AG20443 (cell line): ENCODE measurements at regions not wholly inside any gene's neighbourhood (a gene's known extent, or its start where the extent isn't known, plus 50 kb on each side); places are given as distances from the start of the nearest gene placed in this dataset.

Experiments used
- DNase-seq: peaks from one replicate; pipeline ENCODE4 v3.0.0; 2012; ENCODE audit warnings: low spot score, mixed read lengths

DNA sequence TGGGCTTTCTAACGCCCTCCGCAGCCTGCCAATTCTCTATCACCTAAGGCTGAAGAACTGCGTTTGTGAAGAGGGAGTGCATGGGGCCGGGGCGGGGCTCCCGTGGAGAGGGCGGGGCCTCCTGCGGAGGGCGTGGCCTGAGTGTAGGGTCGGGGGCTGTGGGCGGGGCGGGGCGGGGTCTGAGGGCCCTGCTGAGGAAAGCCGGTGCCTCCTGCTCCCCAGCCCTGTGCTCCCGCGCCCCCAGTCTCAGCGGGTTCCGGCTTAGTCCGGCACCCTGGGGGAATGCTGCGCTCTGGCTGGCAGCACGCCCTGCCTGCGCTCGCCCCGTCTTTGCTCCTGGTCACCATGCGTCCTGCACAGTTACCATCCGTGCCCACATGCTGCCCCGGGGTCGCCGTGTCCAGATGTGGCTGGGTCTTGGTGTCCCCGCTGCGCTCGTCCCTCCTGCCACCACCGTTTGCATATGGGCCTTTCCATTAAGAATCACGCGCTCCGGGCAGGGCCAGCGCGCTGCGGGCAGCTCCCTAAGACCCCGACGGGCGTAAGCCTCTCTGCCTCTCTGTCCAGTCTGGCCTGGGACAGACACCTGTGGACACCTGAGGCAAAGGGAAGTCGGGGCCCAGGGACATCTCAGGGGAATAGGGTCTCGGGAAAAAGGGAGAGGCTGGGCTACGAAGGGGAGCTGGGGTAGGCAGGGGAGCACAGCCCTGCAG is 144.0 kb upstream of the RET start:
- peak; percentile 13 for DNase-seq

DNA sequence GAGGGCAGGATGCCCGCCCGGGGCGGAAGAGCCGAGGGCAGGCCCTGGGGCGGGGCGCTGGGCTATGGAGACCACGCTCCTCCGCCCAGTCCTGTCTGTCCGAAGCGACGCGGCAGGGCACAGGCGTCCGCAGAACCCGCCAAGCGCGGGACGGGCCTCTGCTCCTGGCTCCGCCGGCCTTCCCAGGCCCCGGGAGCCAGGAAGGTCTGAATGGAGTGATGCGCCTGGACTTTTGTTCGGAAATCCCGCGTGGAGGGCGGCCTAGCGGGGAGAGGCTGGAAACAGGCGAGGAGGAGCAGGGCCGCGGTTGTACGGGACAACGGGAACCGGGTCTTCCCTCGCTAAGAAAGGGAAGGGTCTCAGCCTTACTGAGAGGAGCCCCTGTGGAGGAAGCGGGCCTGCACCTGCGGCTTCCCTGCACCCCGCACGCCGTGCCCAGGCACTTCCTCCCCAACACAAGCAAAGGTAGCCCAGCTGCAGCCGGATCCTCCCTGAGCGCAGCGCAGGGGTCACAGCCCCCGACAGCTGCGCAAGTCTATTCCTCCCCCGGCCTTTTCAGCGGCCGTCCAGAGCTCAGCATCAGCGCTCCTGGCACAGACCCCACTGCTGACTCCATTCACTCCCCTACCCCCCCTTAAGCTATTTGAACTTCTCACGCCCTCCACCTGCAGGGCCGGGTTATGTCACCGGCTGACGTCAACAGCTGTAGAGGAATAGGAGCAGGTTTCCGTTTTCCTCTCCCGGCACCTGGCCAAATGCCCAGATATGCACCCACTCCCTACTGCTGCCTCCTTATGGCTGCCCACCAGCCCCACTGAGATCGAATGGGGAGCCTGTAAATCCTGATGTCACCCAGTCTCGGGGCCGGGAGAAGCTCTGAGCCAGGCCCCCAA is 143.2 kb upstream of the RET start:
- peak; percentile 6 for DNase-seq

DNA sequence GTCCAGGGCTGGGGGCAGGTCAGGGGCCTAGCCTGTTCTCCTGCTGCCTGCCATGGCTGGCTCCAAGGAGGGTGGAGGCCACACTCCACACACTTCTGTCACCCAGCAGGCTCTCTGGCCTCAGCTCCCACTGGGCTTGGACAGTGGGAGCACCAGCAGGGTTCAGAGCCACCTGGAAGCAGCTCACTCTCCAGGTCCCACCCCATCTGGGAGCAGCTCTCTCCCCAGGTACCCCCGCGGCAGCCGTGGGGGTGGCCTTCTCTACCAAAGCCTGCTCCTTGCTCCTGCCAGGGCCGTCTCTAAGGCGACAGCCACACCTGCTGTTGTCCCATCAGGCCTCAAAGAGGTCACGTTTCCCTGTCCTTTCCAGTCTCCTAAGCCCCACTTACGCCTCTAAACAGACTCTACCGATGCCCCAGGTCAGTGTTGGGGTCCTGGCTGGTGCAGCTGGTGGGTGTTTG is 142.5 kb upstream of the RET start:
- DNase-seq, result no peak

GRCh38 chr10:42934842-42935241 is 142.0 kb upstream of the RET start:
- no peak for DNase-seq

DNA sequence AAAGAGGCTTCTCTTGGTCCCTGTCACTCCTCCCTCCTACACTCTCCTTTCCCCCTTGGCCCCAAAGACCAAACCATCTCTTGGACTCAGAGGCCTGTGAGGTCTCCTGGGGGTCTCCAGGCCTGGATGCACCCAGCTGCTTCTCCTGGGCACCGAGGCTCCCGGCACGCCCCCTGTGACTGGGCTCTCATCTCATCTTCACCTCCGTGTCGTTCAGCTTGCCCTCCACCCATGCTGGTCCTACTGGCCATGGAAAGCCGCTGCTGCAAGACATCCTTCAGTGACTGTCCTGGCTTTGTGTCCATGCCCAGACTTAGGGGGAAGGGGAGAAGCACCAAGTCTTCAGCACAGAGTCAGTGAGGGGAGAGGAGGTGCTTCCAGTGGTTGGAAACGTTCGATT is 141.4 kb upstream of the RET start:
- DNase-seq, result no peak

- DNase-seq, result no peak
Observed at GRCh38 chr10:42936580-42936979, 140.3 kb upstream of the RET start.

DNA sequence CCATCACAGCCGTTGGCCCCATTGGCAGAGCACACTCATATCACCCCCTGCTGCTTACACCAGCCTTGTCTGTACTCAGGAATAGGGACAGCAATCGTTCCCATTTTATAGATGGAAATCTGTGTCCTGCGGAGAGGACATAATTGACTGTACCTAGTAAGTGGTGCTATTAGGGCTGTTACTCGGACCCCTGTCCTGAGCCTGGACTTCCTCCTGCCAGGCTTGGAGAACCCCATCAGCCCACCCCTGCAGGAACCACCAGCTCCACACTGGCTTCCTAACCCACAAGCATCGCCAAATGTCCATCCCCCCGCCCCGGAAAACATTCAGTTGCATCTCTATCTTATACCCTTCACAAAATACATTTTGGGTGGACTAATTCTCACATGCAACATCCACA is 139.8 kb upstream of the RET start:
- DNase-seq, result no peak

- DNase-seq, result no peak
Observed at GRCh38 chr10:42937649-42938180, 139.2 kb upstream of the RET start.

- DNase-seq, result no peak
Observed at GRCh38 chr10:42938351-42938750, 138.5 kb upstream of the RET start.

DNA sequence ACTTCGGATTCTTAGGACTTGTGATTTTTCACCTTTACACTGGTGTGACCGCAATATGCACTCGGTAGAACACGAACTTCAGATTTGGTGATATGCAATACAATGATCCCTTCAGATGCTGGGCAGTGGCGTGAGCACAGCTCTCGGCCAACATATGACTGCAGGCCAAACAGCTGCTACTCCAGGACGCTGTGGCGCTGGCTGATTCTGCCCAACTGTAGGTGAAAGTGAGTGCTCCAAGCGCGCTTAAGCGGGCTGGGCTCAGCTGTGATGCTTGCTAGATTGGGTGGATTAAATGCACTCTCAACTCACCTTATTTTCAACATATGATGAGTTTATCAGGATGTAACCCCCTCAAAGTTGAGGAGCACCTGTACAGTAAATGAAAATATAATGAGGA is 137.6 kb upstream of the RET start:
- no peak for DNase-seq

GRCh38 chr10:42939685-42940366 is 137.0 kb upstream of the RET start:
- DNase-seq, result peak; percentile 3

GRCh38 chr10:42940487-42941294 is 136.2 kb upstream of the RET start:
- peak; percentile 3 for DNase-seq

- DNase-seq, result no peak
Observed at GRCh38 chr10:42941295-42941644, 135.6 kb upstream of the RET start.

- DNase-seq, result no peak
Observed at GRCh38 chr10:42941790-42942189, 135.1 kb upstream of the RET start.

DNA sequence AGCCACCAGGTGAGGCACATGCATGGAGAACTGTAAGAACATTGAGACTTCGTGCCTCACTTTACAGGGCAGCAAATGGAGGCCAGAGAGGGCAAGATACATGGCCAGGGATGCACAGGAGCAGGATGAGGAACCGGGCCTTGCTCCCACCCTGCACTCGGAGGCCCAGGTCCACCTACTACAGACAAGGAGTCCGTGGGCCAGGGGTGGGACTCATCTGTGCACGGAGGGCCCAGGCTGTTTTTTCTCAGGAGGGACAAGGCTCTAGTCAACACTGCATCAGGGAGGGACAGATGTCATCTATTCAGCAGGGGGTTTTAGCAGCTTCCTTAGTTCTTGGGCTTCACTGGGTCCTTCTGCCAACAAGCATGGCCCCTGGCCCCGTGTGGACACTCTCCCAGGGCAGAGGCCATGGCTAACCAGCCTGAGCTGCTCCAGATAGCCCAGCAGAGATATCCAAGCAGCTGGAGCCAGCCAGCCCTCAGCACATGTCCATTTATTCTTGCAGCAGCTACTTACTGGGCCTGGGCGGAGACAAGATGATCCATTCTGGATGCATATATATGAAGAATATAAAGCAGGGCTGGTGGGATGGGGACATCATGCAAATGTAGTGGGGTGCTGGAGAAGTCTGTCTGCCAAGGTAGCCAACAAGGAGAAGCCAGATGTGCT is 134.5 kb upstream of the RET start:
- peak; percentile 2 for DNase-seq

DNA sequence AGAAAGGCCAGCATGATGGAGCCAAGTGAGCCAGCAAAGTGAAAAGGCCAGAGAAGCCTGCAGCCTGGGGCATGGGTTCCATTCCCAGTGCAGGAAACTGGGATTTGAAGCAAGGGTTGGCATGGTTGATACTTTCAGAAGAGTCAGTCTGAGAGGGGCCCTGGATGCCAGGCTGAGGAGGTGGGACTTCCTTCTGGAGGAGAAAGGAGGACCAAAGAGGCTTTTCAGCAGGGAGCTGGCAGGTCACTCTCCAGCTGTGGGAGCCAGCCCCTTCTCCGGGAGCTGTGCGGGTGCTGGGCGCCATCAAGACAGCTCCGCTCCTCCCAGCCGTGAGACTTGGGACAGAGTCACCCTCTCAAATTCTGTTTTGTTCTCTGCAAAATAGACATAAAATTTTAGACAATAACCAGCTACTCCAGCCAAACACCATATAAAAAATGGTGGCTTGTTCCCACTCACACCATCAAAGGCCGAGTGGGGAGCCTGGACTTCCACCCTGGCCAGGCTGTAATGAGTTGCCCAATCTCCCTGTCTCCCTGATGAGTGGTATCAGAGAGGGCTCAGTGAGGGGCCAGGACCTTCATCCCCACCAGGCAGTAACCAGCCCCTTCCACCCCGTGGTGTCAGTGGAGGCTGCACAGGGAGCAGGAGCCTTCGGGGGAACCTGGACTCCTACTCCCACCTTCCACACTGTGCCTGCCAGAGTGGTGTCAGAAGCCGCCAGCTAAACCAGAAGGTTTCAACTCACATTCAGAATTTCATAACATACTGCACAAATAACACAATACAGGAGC is 133.6 kb upstream of the RET start:
- DNase-seq, result no peak

DNA sequence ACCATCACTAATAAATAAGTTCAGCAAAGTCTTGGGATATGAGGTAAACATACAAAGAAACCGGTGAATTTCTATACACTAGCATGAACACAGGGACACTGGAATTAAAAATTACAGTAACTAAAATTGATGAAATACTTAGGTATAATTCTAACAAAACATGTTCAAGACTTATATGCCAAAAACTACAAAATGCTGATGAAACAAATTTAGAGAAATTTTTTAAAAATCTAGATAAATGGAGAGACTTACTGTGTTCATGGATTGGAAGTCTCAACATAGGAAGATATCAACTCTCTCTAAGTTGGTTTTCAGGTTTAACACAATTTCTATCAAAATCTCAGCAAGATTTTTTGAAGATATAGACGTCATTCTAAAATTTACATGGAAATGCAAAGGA is 128.8 kb upstream of the RET start:
- DNase-seq, result no peak

GRCh38 chr10:42949287-42949686 is 127.6 kb upstream of the RET start:
- no peak for DNase-seq

GRCh38 chr10:42950606-42951485 is 126.0 kb upstream of the RET start:
- DNase-seq, result no peak
